CD14-positive monocyte (primary cell): ENCODE measurements at regions not wholly inside any gene's neighbourhood (a gene's known extent, or its start where the extent isn't known, plus 50 kb on each side); places are given as distances from the start of the nearest gene placed in this dataset.

Source experiments
- DNase-seq, 3 donors: peaks; one replicate each; pipeline ENCODE4 v3.0.0-alpha.2; 2011 to 2022
- H2AFZ ChIP-seq: 2 replicates; pipeline ENCODE4 v1.6.0; 2012; ENCODE audit warnings: mild to moderate bottlenecking, low read depth, low read length, inconsistent platforms; ENCODE audit not compliant: insufficient read depth, poor library complexity, severe bottlenecking
- H3K27ac ChIP-seq, 2 donors: 1 replicate in 1 of 2; 2 replicates in 1 of 2; pipeline ENCODE4 v1.5.1; 2012 to 2013; ENCODE audit warnings: low read length in 2 of 2, control low read depth in 1 of 2, inconsistent platforms in 1 of 2, low read depth in 1 of 2, mild to moderate bottlenecking in 1 of 2
- H3K27me3 ChIP-seq, 2 donors: one replicate each; pipeline versions ENCODE4 v1.6.0 to v1.6.1; 2011 to 2013; ENCODE audit warnings: low read length in 2 of 2; ENCODE audit not compliant: control insufficient read depth in 2 of 2, insufficient read depth in 2 of 2
- H3K36me3 ChIP-seq, 2 donors: replicated peaks in 1 of 2; 1 replicate in 1 of 2; 2 replicates in 1 of 2; pipeline versions ENCODE4 v1.5.1 to v1.6.1; 2012 to 2013; ENCODE audit warnings: low read length in 2 of 2, control low read depth in 1 of 2, inconsistent platforms in 1 of 2, mild to moderate bottlenecking in 1 of 2; ENCODE audit not compliant: insufficient read depth in 2 of 2, control insufficient read depth in 1 of 2
- H3K4me1 ChIP-seq, 2 donors: 1 replicate in 1 of 2; 2 replicates in 1 of 2; pipeline versions ENCODE4 v1.5.1 to v1.6.1; 2012 to 2013; ENCODE audit warnings: low read length in 2 of 2, control low read depth in 1 of 2, inconsistent platforms in 1 of 2, mild to moderate bottlenecking in 1 of 2, moderate library complexity in 1 of 2; ENCODE audit not compliant: insufficient read depth in 2 of 2, control insufficient read depth in 1 of 2
- H3K4me2 ChIP-seq: replicated peaks from 2 replicates; pipeline ENCODE3; 2012; ENCODE audit warnings: low read length, moderate library complexity, mild to moderate bottlenecking; ENCODE audit not compliant: poor library complexity, severe bottlenecking; ENCODE audit errors: extremely low read depth
- H3K4me3 ChIP-seq, 3 experiments: fragments of 200-600 bp in 1 of 3; sonication (generic) in 1 of 3; replicated peaks in 1 of 3; 1 replicate in 2 of 3; 2 replicates in 1 of 3; pipeline ENCODE4 v1.5.1; 2011 to 2013; ENCODE audit warnings: low read length in 3 of 3, mild to moderate bottlenecking in 3 of 3, control low read depth in 2 of 3, low read depth in 2 of 3, inconsistent platforms in 1 of 3, moderate library complexity in 1 of 3
- H3K79me2 ChIP-seq: 2 replicates; pipeline ENCODE4 v1.6.0; 2012; ENCODE audit warnings: mild to moderate bottlenecking, control low read depth, inconsistent platforms, low read length, moderate library complexity; ENCODE audit not compliant: insufficient read depth
- H3K9ac ChIP-seq: 2 replicates; pipeline ENCODE4 v1.6.0; 2017; ENCODE audit warnings: low read length, mild to moderate bottlenecking; ENCODE audit not compliant: insufficient read depth, poor library complexity, severe bottlenecking
- H3K9me3 ChIP-seq, 2 donors: replicated peaks in 1 of 2; 1 replicate in 1 of 2; 2 replicates in 1 of 2; pipeline versions ENCODE4 v1.5.1 to v1.6.1; 2012 to 2013; ENCODE audit warnings: low read length in 2 of 2, control low read depth in 1 of 2; ENCODE audit not compliant: control insufficient read depth in 1 of 2, insufficient read depth in 1 of 2
- H4K20me1 ChIP-seq: 2 replicates; pipeline ENCODE4 v1.6.0; 2012; ENCODE audit warnings: mild to moderate bottlenecking, low read length, control low read depth, moderate library complexity; ENCODE audit not compliant: insufficient read depth
- H3K27ac Mint-ChIP-seq, 7 donors: one replicate each; pipeline ENCODE4 v1.8.0; 2020; ENCODE audit warnings: mild to moderate bottlenecking in 7 of 7, mixed read lengths in 7 of 7, moderate library complexity in 6 of 7, inconsistent platforms in 2 of 7
- H3K27me3 Mint-ChIP-seq, 3 donors: one replicate each; pipeline ENCODE4 v1.8.0; 2021 to 2022; ENCODE audit warnings: low read depth in 3 of 3, mild to moderate bottlenecking in 3 of 3, mixed read lengths in 3 of 3, moderate library complexity in 3 of 3, inconsistent platforms in 1 of 3
- H3K36me3 Mint-ChIP-seq, 2 donors: one replicate each; pipeline ENCODE4 v1.8.0; 2020; ENCODE audit warnings: mixed read lengths in 2 of 2, inconsistent platforms in 1 of 2, mild to moderate bottlenecking in 1 of 2
- H3K4me1 Mint-ChIP-seq: one replicate; pipeline ENCODE4 v1.8.0; 2020; ENCODE audit warnings: mild to moderate bottlenecking, mixed read lengths
- H3K4me3 Mint-ChIP-seq, 2 donors: one replicate each; pipeline ENCODE4 v1.8.0; 2020; ENCODE audit warnings: mild to moderate bottlenecking in 2 of 2, mixed read lengths in 2 of 2, moderate library complexity in 1 of 2
- H3K9me3 Mint-ChIP-seq, 7 donors: one replicate each; pipeline ENCODE4 v1.8.0; 2020 to 2022; ENCODE audit warnings: mixed read lengths in 7 of 7, mild to moderate bottlenecking in 6 of 7, moderate library complexity in 6 of 7, inconsistent platforms in 2 of 7
- CTCF ChIP-seq: fragments of 200-600 bp; IDR thresholded peaks from one replicate; pipeline ENCODE4 v1.8.0; 2022; ENCODE audit warnings: antibody characterized with exemption, mild to moderate bottlenecking
- WGBS: methylation state at CpG from one replicate; pipeline ENCODE4 v1.1.5; 2013; ENCODE audit warnings: missing lambda C conversion rate; ENCODE audit not compliant: insufficient coverage; 5-methylcytosine and 5-hydroxymethylcytosine counted together
- intact Hi-C, 2 donors: fragments of 100-400 bp; cut with micrococcal nuclease; formaldehyde crosslinking; loops; one replicate each; pipeline versions ENCODE4 v1.15.0 to v1.15.1; 2023

- Histone ChIP-seq H2AFZ (no peak overlapping the region), H4K20me1 (peaks cover 66% of the 10 kb centered on the region), H3K9me3 (no peaks in the 10 kb centered on the region), H3K4me1 (no peaks in the 10 kb centered on the region), H3K27ac (no peak overlapping the region), H3K9ac (no peak overlapping the region), H3K27me3 (no peaks in the 10 kb centered on the region), H3K79me2 (no peaks in the 10 kb centered on the region), H3K4me3 (no peak overlapping the region), H3K4me2 (no peak overlapping the region), H3K36me3 (no peaks in the 10 kb centered on the region)
- intact Hi-C loops: no loop called here
- peaks cover 12 to 13% of the 10 kb centered on the region in 2 donors for H3K36me3 Mint-ChIP-seq
- no peak overlapping the region for H3K4me3 Mint-ChIP-seq
- no CpG with 5 or more reads among the region's 2 CpGs for WGBS
- TF ChIP-seq CTCF: no peak
- peaks cover 2 to 7% (median 4%) of the 10 kb centered on the region in 7 donors for H3K9me3 Mint-ChIP-seq
- DNase-seq: no peak
- H3K4me1 Mint-ChIP-seq: no peaks in the 10 kb centered on the region
- H3K27me3 Mint-ChIP-seq: no peaks in the 10 kb centered on the region
- H3K27ac Mint-ChIP-seq: peak overlapping the region in 1 of 7 donors; percentile 43
These were observed 204.2 kb upstream of the IL15 start for GRCh38 chr4:141432000-141432712.

- Histone ChIP-seq H3K4me2 (no peak overlapping the region), H3K9me3 (no peaks in the 10 kb centered on the region), H2AFZ (no peak overlapping the region), H3K4me1 (no peaks in the 10 kb centered on the region), H3K27me3 (no peaks in the 10 kb centered on the region), H3K9ac (no peak overlapping the region), H3K79me2 (no peaks in the 10 kb centered on the region), H4K20me1 (peaks cover 53% of the 10 kb centered on the region), H3K27ac (no peak overlapping the region), H3K4me3 (no peak overlapping the region), H3K36me3 (no peaks in the 10 kb centered on the region)
- TF ChIP-seq CTCF: no peak
- no CpG with 5 or more reads among the region's 3 CpGs for WGBS
- Mint-ChIP-seq H3K9me3 (peaks cover 0 to 6% (median 5%) of the 10 kb centered on the region in 7 donors), H3K27me3 (no peaks in the 10 kb centered on the region), H3K36me3 (peaks cover 16 to 21% of the 10 kb centered on the region in 2 donors), H3K4me3 (no peak overlapping the region), H3K4me1 (no peaks in the 10 kb centered on the region), H3K27ac (no peak overlapping the region)
- intact Hi-C loops: no loop called here
- DNase-seq: no peak
These were observed 200.7 kb upstream of the IL15 start for GRCh38 chr4:141435446-141436225.
